Thyroid gland (tissue), 4 donors: ENCODE measurements at regions not wholly inside any gene's neighbourhood (a gene's known extent, or its start where the extent isn't known, plus 50 kb on each side); places are given as distances from the start of the nearest gene placed in this dataset.

Experiments
- DNase-seq, 2 donors: peaks; one replicate each; pipeline ENCODE4 v3.0.0-alpha.2; 2019
- H3K27ac ChIP-seq, 3 donors: fragments of 200-600 bp; sonication (generic); 1 replicate in 2 of 3; 2 replicates in 1 of 3; pipeline ENCODE4 v1.5.1; 2016 to 2019; ENCODE audit warnings: mild to moderate bottlenecking in 1 of 3, moderate library complexity in 1 of 3
- H3K27me3 ChIP-seq: fragments of 200-600 bp; sonication (generic); one replicate; pipeline ENCODE4 v1.5.1; 2019
- H3K36me3 ChIP-seq, 2 donors: fragments of 200-600 bp; sonication (generic); one replicate each; pipeline ENCODE4 v1.5.1; 2016 to 2019
- H3K4me1 ChIP-seq, 2 donors: fragments of 200-600 bp; sonication (generic); one replicate each; pipeline ENCODE4 v1.5.1; 2017 to 2019
- H3K4me3 ChIP-seq, 3 donors: fragments of 200-600 bp; sonication (generic); replicated peaks in 1 of 3; 1 replicate in 2 of 3; 2 replicates in 1 of 3; pipeline ENCODE4 v1.5.1; 2016; ENCODE audit warnings: mild to moderate bottlenecking in 1 of 3
- H3K9me3 ChIP-seq: fragments of 200-600 bp; sonication (generic); one replicate; pipeline ENCODE4 v1.5.1; 2017
- POLR2A ChIP-seq, 2 donors: fragments of 450-650 bp; IDR thresholded peaks; one replicate each; pipeline ENCODE4 v1.6.1; 2017; ENCODE audit warnings: antibody characterized with exemption in 2 of 2, mild to moderate bottlenecking in 2 of 2, moderate library complexity in 1 of 2
- WGBS, 2 donors: methylation state at CpG; one replicate each; pipeline ENCODE4 v1.1.5; 2017; 5-methylcytosine and 5-hydroxymethylcytosine counted together
- intact Hi-C: fragments of 100-400 bp; cut with DNase I; formaldehyde crosslinking; loops from one replicate; pipeline ENCODE4 v1.15.1; 2023
- TF ChIP-seq, protein P1 (sequence below), 6 experiments: fragments of 200-600 bp in 3 of 6; fragments of 450-650 bp in 3 of 6; sonication (generic) in 3 of 6; IDR thresholded peaks; one replicate each; pipeline ENCODE4 v1.5.1; 2016 to 2019; ENCODE audit warnings: antibody characterized with exemption in 6 of 6, mild to moderate bottlenecking in 2 of 6, inconsistent platforms in 1 of 6, moderate library complexity in 1 of 6

DNA sequence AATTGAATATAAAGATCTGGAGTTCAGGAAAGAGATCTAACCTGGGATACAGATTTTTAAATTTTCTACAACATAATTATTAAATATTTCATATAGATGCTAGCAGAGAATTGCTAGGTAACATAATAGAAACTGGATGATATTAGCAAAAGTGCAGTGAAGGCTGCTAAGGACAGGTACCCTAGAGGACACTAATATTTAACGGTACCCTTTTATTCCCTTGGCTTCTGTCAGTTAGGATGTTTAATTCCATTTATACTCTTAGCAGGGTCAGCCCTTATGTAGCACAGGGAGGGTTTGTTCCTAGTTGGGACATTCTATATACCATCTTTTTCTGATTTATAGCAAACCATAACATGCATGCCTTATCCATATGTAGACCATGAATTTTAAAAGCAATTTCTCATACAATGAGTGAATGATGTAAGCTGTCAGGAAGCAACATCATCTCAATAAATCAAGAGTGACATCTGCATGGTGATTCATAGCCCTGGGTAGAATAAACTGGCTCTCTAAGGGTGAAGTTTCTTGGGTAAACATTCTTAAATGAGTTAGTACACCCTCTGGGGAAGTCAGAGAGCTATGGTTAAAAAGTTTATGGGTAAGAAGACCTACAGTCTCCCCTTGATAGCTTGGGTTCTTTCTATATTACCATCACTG lies 404.4 kb upstream of the MGAT4C start:
- DNase-seq, result no peak
- intact Hi-C loops, result no loop called here
- TF ChIP-seq POLR2A (IDR thresholded peaks at IDR 0.05), result no peak
- TF ChIP-seq, protein P1, sequence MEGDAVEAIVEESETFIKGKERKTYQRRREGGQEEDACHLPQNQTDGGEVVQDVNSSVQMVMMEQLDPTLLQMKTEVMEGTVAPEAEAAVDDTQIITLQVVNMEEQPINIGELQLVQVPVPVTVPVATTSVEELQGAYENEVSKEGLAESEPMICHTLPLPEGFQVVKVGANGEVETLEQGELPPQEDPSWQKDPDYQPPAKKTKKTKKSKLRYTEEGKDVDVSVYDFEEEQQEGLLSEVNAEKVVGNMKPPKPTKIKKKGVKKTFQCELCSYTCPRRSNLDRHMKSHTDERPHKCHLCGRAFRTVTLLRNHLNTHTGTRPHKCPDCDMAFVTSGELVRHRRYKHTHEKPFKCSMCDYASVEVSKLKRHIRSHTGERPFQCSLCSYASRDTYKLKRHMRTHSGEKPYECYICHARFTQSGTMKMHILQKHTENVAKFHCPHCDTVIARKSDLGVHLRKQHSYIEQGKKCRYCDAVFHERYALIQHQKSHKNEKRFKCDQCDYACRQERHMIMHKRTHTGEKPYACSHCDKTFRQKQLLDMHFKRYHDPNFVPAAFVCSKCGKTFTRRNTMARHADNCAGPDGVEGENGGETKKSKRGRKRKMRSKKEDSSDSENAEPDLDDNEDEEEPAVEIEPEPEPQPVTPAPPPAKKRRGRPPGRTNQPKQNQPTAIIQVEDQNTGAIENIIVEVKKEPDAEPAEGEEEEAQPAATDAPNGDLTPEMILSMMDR (IDR thresholded peaks at IDR 0.05), result no peak
- Histone ChIP-seq H3K27ac (no peak overlapping the region), H3K36me3 (no peaks in the 10 kb centered on the region), H3K4me1 (peaks cover 5 to 14% of the 10 kb centered on the region in 2 donors), H3K9me3 (no peaks in the 10 kb centered on the region), H3K27me3 (no peaks in the 10 kb centered on the region), H3K4me3 (no peak overlapping the region)
- WGBS, 2 donors, result 85 to 88% methylated on average over 1 of the region's 1 CpG

DNA sequence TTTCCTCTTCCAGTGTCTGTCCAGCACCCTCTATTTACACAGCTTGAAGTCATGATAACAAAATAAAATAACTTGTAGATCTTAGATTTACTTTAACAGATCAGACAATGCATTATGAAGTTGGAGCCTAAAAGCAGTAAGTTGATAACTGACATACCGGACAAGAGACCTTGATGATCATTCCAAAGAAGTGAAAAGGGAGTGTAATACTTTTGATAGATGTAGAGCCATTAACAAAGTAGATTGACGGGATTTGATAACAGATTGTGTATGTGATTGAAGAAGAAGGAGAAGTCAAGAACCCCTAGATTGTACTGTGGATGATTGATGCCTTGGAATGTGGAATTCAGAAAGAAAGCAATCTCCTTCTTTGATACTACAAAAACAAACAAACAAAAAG lies 403.8 kb upstream of the MGAT4C start:
- H3K9me3 ChIP-seq, result no peaks in the 10 kb centered on the region
- WGBS, 2 donors, result 79 to 90% methylated on average over 2 of the region's 2 CpGs
- peaks cover 5 to 14% of the 10 kb centered on the region in 2 donors for H3K4me1 ChIP-seq
- no peak for DNase-seq
- H3K27ac ChIP-seq, result no peak overlapping the region
- no peak for TF ChIP-seq POLR2A (IDR thresholded peaks at IDR 0.05)
- TF ChIP-seq, protein P1 (IDR thresholded peaks at IDR 0.05), result no peak
- H3K4me3 ChIP-seq, result no peak overlapping the region
- no peaks in the 10 kb centered on the region for H3K36me3 ChIP-seq
- intact Hi-C loops, result no loop called here
- H3K27me3 ChIP-seq, result no peaks in the 10 kb centered on the region

DNA sequence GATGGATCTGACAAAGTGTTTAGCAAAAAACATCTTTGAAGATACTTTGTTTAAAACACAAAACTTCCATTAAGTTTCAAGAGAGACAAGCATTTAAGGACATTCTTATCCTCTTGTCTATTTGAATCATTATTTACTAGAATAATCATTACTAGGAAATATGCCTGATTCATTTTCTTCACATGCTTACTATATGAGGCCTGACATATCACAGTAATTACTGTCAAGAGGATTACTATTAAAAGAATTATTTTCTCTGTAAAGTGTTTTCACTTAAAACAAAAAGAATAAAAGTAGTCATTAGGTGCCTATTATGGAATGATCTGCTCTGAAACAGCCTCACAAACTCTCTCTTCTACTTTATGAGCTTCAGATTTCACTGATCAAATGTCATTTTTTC lies 402.1 kb upstream of the MGAT4C start:
- Histone ChIP-seq H3K4me1 (peaks cover 5 to 8% of the 10 kb centered on the region in 2 donors), H3K4me3 (no peak overlapping the region), H3K36me3 (no peaks in the 10 kb centered on the region), H3K9me3 (no peaks in the 10 kb centered on the region), H3K27ac (no peak overlapping the region), H3K27me3 (no peaks in the 10 kb centered on the region)
- DNase-seq, result no peak
- intact Hi-C loops, result no loop called here
- TF ChIP-seq POLR2A (IDR thresholded peaks at IDR 0.05), result no peak
- TF ChIP-seq, protein P1 (IDR thresholded peaks at IDR 0.05), result no peak

DNA sequence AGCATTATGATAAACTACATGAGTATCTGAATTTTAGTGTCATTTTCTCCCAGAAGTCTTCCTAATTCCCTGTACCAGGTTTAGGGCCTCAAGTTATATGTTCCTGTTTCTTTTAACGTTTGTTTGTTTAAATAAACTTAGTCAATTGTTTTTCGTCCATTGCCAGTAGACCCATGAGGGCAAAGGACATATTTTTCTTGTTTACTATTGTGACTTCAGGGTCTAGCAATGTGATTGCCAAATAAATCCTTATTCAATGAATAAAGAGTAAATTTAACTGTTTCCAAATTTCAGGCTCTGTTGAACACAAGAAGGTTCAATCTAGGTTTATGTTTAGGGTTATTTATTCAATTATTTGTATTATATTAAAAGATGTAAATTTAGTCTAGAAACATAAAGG lies 391.6 kb upstream of the MGAT4C start:
- WGBS, 2 donors, result 82 to 84% methylated on average over 2 of the region's 2 CpGs
- TF ChIP-seq, protein P1 (IDR thresholded peaks at IDR 0.05), result no peak
- TF ChIP-seq POLR2A (IDR thresholded peaks at IDR 0.05), result no peak
- intact Hi-C loops, result no loop called here
- Histone ChIP-seq H3K4me3 (no peak overlapping the region), H3K9me3 (no peaks in the 10 kb centered on the region), H3K4me1 (no peaks in the 10 kb centered on the region), H3K27me3 (no peaks in the 10 kb centered on the region), H3K36me3 (no peaks in the 10 kb centered on the region), H3K27ac (no peak overlapping the region)
- DNase-seq, result no peak

DNA sequence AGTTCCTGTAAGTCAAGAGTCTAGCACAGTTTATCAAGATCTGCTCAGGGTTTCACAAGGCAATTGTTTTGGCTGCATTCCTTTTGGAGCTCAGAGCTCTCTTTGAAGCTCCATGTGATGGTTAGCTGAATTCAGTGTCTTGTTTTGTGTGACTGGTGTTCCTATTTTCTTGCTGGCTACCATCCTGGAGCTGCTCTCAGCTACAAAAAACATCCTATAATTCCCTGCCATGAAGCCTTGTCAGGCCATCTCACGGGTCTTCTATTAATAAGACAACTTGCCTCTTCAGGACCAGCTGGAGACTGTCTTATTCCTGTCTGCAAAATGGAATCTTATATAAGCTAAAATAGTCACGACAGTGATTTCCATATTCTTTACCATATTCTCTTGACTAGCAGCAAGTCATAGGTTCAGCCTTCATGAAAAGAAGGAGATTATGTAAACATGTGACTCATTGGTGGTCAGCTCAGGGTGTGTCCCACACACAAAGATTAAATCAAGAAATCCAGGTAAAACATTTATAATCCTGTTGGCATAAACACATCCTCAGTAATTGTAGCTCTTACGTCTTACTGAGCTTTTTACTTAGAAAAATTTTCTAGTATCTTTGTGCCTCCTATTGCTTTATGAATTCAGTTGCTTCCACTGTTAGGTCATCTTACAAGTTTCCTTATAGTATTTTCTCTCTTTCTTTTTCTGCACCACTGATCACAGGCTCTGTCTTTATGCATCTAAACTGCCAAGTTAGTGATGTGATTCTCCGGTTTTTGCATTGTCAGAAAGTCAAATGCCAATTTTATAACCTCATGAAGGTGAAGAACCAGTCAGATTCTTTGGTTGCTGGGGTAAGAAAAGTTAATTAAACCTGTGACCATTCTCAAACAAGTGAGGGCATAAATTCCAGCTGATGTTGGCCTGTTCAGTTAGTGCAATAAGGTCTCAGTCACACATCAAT lies 378.5 kb upstream of the MGAT4C start:
- no peak for TF ChIP-seq POLR2A (IDR thresholded peaks at IDR 0.05)
- Histone ChIP-seq H3K9me3 (no peaks in the 10 kb centered on the region), H3K4me1 (no peaks in the 10 kb centered on the region), H3K27me3 (no peaks in the 10 kb centered on the region), H3K27ac (no peak overlapping the region), H3K36me3 (no peaks in the 10 kb centered on the region), H3K4me3 (no peak overlapping the region)
- intact Hi-C loops, result no loop called here
- 70 to 78% methylated on average over 4 of the region's 4 CpGs for WGBS, 2 donors
- DNase-seq, result no peak
